Progenitor cell of endocrine pancreas (in vitro differentiated cells): ENCODE measurements at regions not wholly inside any gene's neighbourhood (a gene's known extent, or its start where the extent isn't known, plus 50 kb on each side); places are given as distances from the start of the nearest gene placed in this dataset.

Experiments
- DNase-seq: peaks from one replicate; pipeline ENCODE4 v3.0.0; 2021; ENCODE audit warnings: low spot score; ENCODE audit not compliant: unreplicated experiment
- H3K27ac Mint-ChIP-seq: 2 replicates; pipeline ENCODE4 v1.8.0; 2021; ENCODE audit warnings: mild to moderate bottlenecking, moderate library complexity, mixed read lengths
- H3K27me3 Mint-ChIP-seq: 2 replicates; pipeline ENCODE4 v1.8.0; 2021; ENCODE audit warnings: mixed read lengths
- H3K36me3 Mint-ChIP-seq: 2 replicates; pipeline ENCODE4 v1.8.0; 2022; ENCODE audit warnings: mixed read lengths; ENCODE audit not compliant: insufficient read depth
- H3K4me1 Mint-ChIP-seq: 2 replicates; pipeline ENCODE4 v1.8.0; 2021; ENCODE audit warnings: low read depth, mixed read lengths
- H3K4me3 Mint-ChIP-seq: 2 replicates; pipeline ENCODE4 v1.8.0; 2021; ENCODE audit warnings: low read depth, mild to moderate bottlenecking, moderate library complexity, mixed read lengths
- H3K9me3 Mint-ChIP-seq: 2 replicates; pipeline ENCODE4 v1.8.0; 2021; ENCODE audit warnings: low read depth, mixed read lengths
- CTCF ChIP-seq: fragments of 200-600 bp; sonication (generic); IDR thresholded peaks from one replicate; pipeline ENCODE4 v1.5.0; 2021; ENCODE audit warnings: antibody characterized with exemption, mild to moderate bottlenecking; ENCODE audit not compliant: unreplicated experiment

DNA sequence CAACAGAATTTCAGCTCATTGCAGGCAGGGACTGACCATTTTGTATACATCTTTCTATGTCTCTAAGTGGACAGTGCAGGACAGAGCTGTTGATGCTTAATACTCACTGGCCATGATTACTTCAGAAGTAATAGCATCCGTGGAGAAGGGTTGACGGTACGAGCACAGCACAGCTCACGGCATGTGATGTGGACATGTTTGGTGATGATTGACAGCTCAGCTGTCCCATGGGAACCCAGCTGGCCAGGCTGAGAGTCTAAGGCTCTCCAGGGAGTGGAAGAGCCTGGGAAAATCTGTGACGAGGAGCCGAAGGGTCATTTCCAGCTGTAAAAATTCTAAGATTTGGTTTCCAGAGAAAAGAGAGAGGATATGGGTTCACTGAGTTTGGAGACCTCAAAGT lies 198.2 kb downstream of the SNX19 start:
- DNase-seq = no peak
- H3K27me3 Mint-ChIP-seq = peaks cover 31% of the 10 kb centered on the region
- H3K36me3 Mint-ChIP-seq = no peaks in the 10 kb centered on the region
- no peak for TF ChIP-seq CTCF
- H3K4me1 Mint-ChIP-seq = peaks cover 7% of the 10 kb centered on the region
- H3K9me3 Mint-ChIP-seq = no peaks in the 10 kb centered on the region
- H3K27ac Mint-ChIP-seq = peak overlapping the region; percentile 82
- no peak overlapping the region for H3K4me3 Mint-ChIP-seq

- Mint-ChIP-seq H3K27ac (peak overlapping the region; percentile 97), H3K36me3 (no peaks in the 10 kb centered on the region), H3K4me3 (no peak overlapping the region), H3K9me3 (no peaks in the 10 kb centered on the region), H3K27me3 (peaks cover 29% of the 10 kb centered on the region), H3K4me1 (peaks cover 7% of the 10 kb centered on the region)
- TF ChIP-seq CTCF = no peak
- no peak for DNase-seq
Measured at GRCh38 chr11:130719220-130719915, 196.9 kb downstream of the SNX19 start.

DNA sequence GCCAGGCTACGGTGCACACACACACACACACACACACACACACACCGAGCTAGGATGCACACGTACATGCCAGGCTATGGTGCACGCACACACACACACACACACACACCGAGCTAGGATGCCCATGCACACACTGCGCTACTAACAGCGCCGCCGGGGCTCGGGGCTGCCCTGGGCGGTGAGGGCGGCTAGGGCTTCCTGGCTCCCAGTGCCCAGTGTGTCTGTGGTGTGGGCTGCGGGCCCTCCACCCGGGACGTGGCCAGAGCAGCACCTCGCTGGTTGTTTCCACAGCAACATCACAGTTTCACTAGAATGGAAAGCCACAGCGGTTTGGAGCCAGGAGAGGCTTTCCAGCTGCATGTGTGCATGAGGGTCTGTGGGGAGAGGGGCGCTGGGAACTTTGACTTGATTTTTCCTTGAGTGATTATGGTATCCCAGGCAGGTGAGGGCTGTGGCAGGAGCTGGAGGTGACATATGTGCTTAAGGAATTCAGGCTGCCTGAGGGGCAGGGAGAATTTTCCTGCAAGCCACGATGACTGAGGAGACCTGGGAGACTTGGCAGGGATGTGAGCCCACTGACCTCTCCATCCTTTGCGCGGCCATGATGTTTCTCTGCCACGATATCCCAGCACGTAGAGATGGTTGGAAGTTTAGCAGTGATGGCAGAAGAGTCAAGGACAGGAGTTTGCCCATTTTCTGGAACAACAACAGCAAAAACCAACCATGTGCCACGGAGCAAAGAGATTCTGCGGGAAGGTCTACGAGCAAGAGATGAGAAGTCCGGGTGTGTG lies 195.9 kb downstream of the SNX19 start:
- Mint-ChIP-seq H3K27ac (peak overlapping the region; percentile 97), H3K4me1 (peaks cover 9% of the 10 kb centered on the region), H3K36me3 (no peaks in the 10 kb centered on the region), H3K4me3 (no peak overlapping the region), H3K27me3 (peaks cover 22% of the 10 kb centered on the region), H3K9me3 (no peaks in the 10 kb centered on the region)
- no peak for DNase-seq
- TF ChIP-seq CTCF = no peak

DNA sequence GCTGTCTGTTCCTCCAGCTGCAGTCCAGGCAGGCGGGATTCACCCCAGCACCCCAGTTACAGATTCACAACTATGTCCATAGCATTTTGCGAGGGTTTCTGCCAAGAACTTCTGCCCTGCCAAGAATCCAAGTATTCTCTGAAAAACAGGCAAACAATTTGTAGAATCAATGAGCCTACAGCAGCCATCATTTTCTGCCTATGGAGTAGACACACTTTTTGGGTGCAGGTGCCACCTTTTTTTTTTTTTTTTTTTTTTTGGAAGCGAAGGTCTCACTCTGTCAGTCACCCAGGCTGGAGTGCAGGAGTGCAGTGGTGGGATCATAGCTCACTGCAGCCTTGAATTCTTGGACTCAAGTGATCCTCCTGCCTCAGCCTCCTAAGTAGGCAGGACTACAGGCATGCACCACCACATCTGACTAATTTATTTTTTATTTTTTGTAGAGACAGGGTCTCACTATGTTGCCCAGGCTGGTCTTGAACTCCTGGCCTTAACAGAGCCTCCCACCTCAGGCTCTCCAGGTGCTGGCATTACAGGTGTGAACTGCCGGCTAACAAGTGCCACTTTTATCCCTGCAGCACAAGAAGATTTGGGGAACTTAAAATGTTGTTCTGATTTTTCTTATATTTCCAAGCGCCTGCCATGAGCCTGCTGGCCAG lies 195.1 kb downstream of the SNX19 start:
- no peak for TF ChIP-seq CTCF
- Mint-ChIP-seq H3K27ac (no peak overlapping the region), H3K27me3 (peaks cover 24% of the 10 kb centered on the region), H3K36me3 (no peaks in the 10 kb centered on the region), H3K9me3 (no peaks in the 10 kb centered on the region), H3K4me3 (no peak overlapping the region), H3K4me1 (peaks cover 10% of the 10 kb centered on the region)
- no peak for DNase-seq

GRCh38 chr11:130721736-130722135 lies 194.5 kb downstream of the SNX19 start:
- no peak overlapping the region for H3K4me3 Mint-ChIP-seq
- DNase-seq = no peak
- H3K9me3 Mint-ChIP-seq = no peaks in the 10 kb centered on the region
- no peak overlapping the region for H3K27ac Mint-ChIP-seq
- TF ChIP-seq CTCF = no peak
- no peaks in the 10 kb centered on the region for H3K36me3 Mint-ChIP-seq
- peaks cover 22% of the 10 kb centered on the region for H3K27me3 Mint-ChIP-seq
- peaks cover 10% of the 10 kb centered on the region for H3K4me1 Mint-ChIP-seq
